ENCODE measurements at regions not wholly inside any gene's neighbourhood (a gene's known extent, or its start where the extent isn't known, plus 50 kb on each side); places are given as distances from the start of the nearest gene placed in this dataset.

GRCh38 chr2:205878999-205879762, 196.9 kb downstream of the NRP2 start:
- 61% methylated on average over 22 of the region's 22 CpGs for WGBS (ENCODE audit: missing lambda C conversion rate)
- no peak for DNase-seq (ENCODE audit: low read depth in 1 of 2, low spot score in 1 of 2)
- Histone ChIP-seq H3K4me1 (no peaks in the 10 kb centered on the region), H3K4me2 (no peak overlapping the region), H3K4me3 (no peak overlapping the region), H3K9me3 (0 out of 3 replicates have a peak, but pooled peaks cover 4% of the 10 kb centered on the region), H3K27ac (no peak overlapping the region)
- no peak for TF ChIP-seq RFX5 (IDR thresholded peaks at IDR 0.05)
- ChIA-PET POLR2A (no interaction called here), CTCF (no interaction called here)
- no peak for ATAC-seq
- no peak for FAIRE-seq

- Histone ChIP-seq H3K27ac (no peak overlapping the region), H3K4me2 (no peak overlapping the region), H3K9me3 (0 out of 3 replicates have a peak, but pooled peaks cover 4% of the 10 kb centered on the region), H3K4me1 (no peaks in the 10 kb centered on the region), H3K4me3 (no peak overlapping the region)
- 83% methylated on average over 3 of the region's 3 CpGs for WGBS (ENCODE audit: missing lambda C conversion rate)
- no peak for DNase-seq (ENCODE audit: low read depth in 1 of 2, low spot score in 1 of 2)
- TF ChIP-seq ATOH8 (CRISPR knock-in tag; IDR thresholded peaks at IDR 0.05; ENCODE audit: low read depth) (no peak), HOXB5 (CRISPR knock-in tag; IDR thresholded peaks at IDR 0.05) (no peak)
- FAIRE-seq: no peak
- ATAC-seq: no peak
- ChIA-PET POLR2A (no interaction called here), CTCF (no interaction called here)
Measured at GRCh38 chr2:205877496-205877895, 195.2 kb downstream of the NRP2 start.

- FAIRE-seq (no peak), DNase-seq (ENCODE audit: low read depth in 1 of 2, low spot score in 1 of 2) (no peak), ATAC-seq (no peak)
- no peak for TF ChIP-seq ATOH8 (CRISPR knock-in tag; IDR thresholded peaks at IDR 0.05; ENCODE audit: low read depth)
- TF ChIP-seq PBX3 (IDR thresholded peaks at IDR 0.05): no peak
- TF ChIP-seq GATA3 (IDR thresholded peaks at IDR 0.05; ENCODE audit: borderline replicate concordance): no peak
- no peak for TF ChIP-seq HDAC2 (IDR thresholded peaks at IDR 0.05)
- no peak for TF ChIP-seq FOXS1 (CRISPR knock-in tag; IDR thresholded peaks at IDR 0.05)
- no peak for TF ChIP-seq CHD4 (IDR thresholded peaks at IDR 0.05; ENCODE audit: borderline replicate concordance)
- TF ChIP-seq TP53 (CRISPR knock-in tag; IDR thresholded peaks at IDR 0.05): no peak
- no peak for TF ChIP-seq NPAS2 (CRISPR knock-in tag; IDR thresholded peaks at IDR 0.05; ENCODE audit: borderline replicate concordance)
- TF ChIP-seq EP300 (IDR thresholded peaks at IDR 0.05): no peak
- no peak for TF ChIP-seq HOXA7 (CRISPR knock-in tag; IDR thresholded peaks at IDR 0.05)
- TF ChIP-seq HOXB5 (CRISPR knock-in tag; IDR thresholded peaks at IDR 0.05): no peak
- no peak for TF ChIP-seq CBX2 (IDR thresholded peaks at IDR 0.05; ENCODE audit: borderline replicate concordance, low read depth)
- no peak for TF ChIP-seq MAZ (IDR thresholded peaks at IDR 0.05; ENCODE audit: borderline replicate concordance, low read depth, low read length)
- TF ChIP-seq BHLHE40 (IDR thresholded peaks at IDR 0.05; ENCODE audit: low read depth, low read length): no peak
- no peak for TF ChIP-seq FOSL2 (IDR thresholded peaks at IDR 0.05)
- TF ChIP-seq FOSL2 (CRISPR knock-in tag; IDR thresholded peaks at IDR 0.05): no peak
- no peak for TF ChIP-seq HEYL (CRISPR knock-in tag; IDR thresholded peaks at IDR 0.05)
- TF ChIP-seq RCOR1 (IDR thresholded peaks at IDR 0.05; ENCODE audit: low read depth, low read length): no peak
- no peak for TF ChIP-seq USF2 (IDR thresholded peaks at IDR 0.05)
- no peak for TF ChIP-seq EHF (CRISPR knock-in tag; IDR thresholded peaks at IDR 0.05)
- no peaks in the 10 kb centered on the region for H3K4me1 ChIP-seq
- ChIA-PET POLR2A (no interaction called here), CTCF (interaction anchor here (0.7 kb wide), 1 partner anchor 17 kb away, joined by 3 read pairs; no protein-coding TSS in a partner anchor)
- H3K4me3 ChIP-seq: no peak overlapping the region
- no peak overlapping the region for H3K4me2 ChIP-seq
- H3K27ac ChIP-seq: no peak overlapping the region
- H3K9me3 ChIP-seq: 0 out of 3 replicates have a peak, but pooled peaks cover 4% of the 10 kb centered on the region
Measured at GRCh38 chr2:205876127-205876526, 193.8 kb downstream of the NRP2 start.

Measured in A549 (cell line).